Stimulated activated CD4-positive, alpha-beta T cell treated with anti-CD3 and anti-CD28 coated beads, TNF-alpha, amount 100 ng/mL, for 1 hour (primary cell): ENCODE measurements at regions not wholly inside any gene's neighbourhood (a gene's known extent, or its start where the extent isn't known, plus 50 kb on each side); places are given as distances from the start of the nearest gene placed in this dataset.

ENCODE experiments used
- DNase-seq, 3 donors: peaks; one replicate each; pipeline ENCODE4 v3.0.0-alpha.2; 2020; ENCODE audit warnings: low read depth in 3 of 3, low spot score in 1 of 3

- no peak for DNase-seq
Measured at GRCh38 chr16:51753467-51754127, 602.5 kb upstream of the SALL1 start.

- no peak for DNase-seq
Measured at GRCh38 chr16:51752438-51752995, 601.4 kb upstream of the SALL1 start.

GRCh38 chr16:51747329-51747728 lies 596.3 kb upstream of the SALL1 start:
- DNase-seq, result no peak

DNA sequence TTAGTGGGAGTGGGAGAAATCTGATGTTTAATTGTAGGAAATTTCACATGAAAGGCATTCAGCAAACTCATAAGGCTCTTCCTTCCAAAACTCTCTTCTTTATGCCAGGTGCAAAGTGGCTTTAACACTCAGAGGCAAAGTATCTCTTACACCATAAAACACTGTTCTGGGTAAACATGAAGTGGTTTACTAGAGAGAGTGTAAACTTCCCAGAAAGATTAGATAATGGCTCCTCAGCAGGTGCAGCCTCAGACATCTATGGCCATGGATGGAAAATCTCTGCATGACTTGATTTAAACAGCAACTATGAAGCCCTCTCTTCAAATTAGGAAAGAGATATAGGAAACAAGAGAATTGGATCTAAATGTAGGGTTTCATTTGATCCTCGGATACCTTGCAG lies 583.1 kb upstream of the SALL1 start:
- no peak for DNase-seq

GRCh38 chr16:51733181-51733580 lies 582.1 kb upstream of the SALL1 start:
- DNase-seq, result no peak

GRCh38 chr16:51731160-51731559 lies 580.1 kb upstream of the SALL1 start:
- no peak for DNase-seq

DNA sequence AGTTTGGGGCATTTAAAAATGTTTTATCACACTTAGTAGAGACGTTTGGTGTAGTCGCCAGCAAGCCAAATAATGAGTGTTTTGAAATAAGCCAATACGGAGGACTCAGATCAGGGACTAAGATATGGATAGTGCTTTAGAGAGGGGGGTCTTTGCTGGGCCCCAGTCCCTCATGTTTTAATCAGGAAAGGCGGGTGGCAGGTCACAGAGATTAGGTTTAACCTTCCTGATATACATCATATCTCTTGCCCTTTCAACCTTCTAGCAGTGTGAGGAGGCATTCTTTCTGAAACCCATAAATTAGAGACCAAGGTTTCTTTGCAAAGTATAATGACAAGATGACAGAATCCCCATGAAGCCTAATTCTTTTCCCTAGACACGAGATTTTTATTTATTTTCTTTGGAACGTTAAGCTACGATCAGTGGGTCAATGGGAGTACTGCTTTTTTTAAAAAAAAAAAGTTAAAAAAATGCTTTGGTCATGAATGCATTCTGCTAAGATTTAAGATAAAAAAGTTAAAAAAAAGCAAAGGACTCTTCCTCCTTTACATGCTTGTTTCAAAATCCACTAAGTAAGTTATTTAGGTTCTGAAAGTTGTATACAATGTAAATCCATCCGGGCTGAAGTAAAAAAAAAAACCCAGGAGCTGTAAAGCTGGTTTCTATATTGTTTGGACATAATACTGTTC lies 572.1 kb upstream of the SALL1 start:
- no peak for DNase-seq

DNA sequence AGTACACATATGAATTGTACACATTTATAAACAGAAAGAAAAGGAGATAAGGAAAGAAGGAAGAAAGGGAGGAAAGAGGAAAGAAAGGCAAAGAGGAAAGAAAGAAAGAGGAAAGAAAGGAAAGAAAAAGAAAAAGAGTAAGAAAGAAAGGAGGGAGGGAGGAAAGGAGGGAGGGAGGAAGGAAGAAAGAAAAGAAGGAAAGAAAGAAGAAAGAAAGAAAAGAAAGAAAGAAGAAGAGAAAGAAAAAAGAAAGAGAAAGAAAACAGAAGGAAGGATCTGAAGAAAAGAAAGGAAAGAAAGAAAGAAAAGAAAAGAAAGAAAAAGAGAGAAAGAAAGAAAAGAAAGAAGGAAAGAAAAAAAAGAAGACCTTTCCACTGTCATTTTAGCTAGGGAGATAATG lies 571.4 kb upstream of the SALL1 start:
- no peak for DNase-seq

GRCh38 chr16:51719376-51719775 lies 568.3 kb upstream of the SALL1 start:
- DNase-seq, result no peak

- DNase-seq, result no peak
Measured at GRCh38 chr16:51716195-51716594, 565.1 kb upstream of the SALL1 start.

GRCh38 chr16:51713502-51713901 lies 562.4 kb upstream of the SALL1 start:
- DNase-seq, result no peak

DNA sequence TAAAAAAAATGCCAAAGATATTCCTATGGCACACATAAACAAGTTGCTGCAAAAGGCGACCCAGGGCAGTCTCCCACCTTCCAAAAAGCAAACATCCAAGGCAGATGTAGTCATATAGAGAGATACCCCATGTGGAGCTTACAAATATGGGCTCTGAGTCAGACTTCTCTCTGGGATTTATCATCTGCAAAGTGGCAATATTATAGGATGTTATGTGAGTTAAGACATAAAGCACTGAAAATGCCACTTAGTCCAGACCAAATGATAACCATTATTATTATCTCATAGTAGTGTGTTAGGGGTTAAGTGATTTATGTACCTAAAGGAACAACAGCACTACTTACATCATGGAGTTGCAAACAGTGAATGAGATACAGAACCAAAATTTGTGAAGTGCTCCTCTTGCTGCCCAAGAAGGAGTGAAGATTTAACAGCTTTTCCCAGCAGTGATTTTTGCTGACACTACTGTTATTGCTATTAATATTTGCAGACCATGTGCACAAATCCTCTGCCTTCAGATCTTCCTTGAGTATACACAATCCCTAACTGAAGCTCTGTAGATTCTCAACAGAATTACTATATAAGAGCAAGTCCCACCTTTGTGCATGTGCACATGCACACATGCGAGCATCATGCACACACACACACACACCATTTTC lies 560.0 kb upstream of the SALL1 start:
- no peak for DNase-seq

DNA sequence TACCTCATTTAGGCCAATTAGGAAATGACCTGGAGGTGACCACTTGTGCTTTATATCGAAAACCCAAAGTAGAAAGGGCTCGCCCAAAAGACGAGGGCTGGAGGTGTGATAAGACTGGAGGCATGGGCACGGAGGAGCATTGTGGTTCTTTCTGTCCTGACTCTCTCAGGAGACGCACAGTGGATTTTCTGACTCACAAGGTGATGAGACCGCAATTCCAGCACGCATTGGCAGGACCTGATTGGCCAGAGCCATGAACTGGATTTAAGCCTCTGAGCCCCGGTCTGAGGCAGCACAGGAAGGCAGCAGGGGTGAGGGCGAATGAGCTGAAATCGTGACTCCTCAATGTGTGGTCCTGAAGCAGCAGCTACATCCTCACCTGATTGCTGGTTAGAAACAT lies 559.1 kb upstream of the SALL1 start:
- DNase-seq, result no peak

DNA sequence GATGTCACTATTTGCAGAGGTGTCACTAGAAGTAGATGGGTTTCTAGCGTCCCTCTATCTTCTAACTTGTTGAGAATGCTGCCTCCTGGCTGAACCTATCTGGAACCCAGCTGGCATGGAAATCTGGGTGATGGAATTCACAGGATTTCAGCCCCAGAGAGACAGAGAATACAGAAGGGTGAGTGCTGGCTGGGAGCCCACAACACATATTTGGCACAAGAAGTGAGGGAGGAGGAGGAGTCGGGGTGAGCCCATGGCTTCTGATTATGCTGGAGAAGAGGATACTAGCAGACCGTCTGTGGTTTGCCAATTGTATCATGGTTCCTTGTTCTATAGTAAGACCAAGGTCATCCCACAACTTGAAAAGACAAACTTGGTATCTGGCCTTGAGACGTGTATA lies 557.8 kb upstream of the SALL1 start:
- no peak for DNase-seq

GRCh38 chr16:51707666-51708065 lies 556.6 kb upstream of the SALL1 start:
- DNase-seq, result no peak

GRCh38 chr16:51705142-51705541 lies 554.1 kb upstream of the SALL1 start:
- DNase-seq, result no peak

DNA sequence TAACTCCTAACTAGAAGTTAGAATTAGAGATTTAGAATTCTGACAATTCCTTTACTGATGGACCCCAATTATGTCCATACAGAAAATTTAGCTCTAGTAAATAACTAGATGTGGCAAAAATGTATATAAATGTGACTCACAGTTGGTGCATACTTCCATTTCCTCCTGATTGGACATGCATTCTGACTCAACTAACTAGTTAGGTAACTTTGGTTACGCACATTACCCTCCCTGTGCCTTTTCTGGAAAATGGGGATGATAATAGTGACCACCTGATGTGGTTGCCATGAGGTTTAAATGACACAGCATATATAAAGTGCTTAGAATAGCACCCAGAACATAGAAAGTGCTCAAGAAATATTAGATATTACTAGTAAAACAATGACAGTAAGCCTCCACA lies 550.0 kb upstream of the SALL1 start:
- DNase-seq, result no peak

DNA sequence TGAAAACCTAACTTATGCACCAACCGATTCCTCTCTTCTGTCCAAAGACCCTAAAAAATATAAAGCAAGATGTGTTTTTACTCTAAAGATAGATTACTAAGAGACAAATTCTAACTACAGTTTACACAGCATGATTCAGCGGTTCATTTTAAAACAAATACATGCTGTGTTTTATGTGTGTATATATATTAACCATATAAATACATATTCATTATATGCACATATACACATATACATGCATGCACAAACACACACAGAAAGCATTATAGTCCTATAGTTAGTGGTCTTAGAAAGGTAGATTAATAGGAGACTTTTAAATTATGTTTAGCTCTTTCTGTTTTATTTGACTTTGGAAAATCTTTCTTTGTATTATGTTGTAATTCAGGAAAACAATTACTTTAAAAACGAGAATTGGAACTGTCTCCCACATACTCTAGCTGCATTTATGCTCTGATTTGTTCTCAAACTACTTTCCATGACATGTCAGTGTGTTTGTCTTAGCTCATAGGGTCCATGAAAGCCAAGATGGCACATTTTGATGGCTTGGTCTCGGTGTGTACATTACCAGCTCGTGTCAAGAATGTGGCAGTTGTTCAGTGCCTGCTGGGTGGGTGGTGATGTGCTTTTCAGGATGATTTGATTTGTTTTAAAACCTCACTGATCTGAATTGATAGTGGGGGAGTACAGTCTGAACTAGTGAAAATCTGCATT lies 548.8 kb upstream of the SALL1 start:
- DNase-seq, result no peak

DNA sequence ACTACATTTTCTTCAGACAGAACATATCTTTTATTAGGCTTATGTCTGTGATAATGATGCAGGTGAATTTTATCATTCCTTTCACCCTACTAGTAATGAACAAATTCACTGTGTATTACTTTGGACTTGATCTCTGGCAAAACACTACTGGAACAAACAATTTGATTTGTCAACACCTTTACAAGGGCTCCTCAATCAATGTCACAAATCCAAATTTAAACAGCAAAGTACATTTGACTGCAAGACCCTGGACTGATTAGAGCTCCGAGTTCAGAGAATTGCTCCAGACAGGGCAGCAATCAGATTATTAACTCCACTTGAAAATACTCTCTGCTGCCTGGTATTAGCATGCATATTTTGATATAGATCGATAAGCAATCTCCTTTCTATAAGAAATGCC lies 547.6 kb upstream of the SALL1 start:
- DNase-seq, result no peak

GRCh38 chr16:51697454-51697853 lies 546.4 kb upstream of the SALL1 start:
- no peak for DNase-seq

DNA sequence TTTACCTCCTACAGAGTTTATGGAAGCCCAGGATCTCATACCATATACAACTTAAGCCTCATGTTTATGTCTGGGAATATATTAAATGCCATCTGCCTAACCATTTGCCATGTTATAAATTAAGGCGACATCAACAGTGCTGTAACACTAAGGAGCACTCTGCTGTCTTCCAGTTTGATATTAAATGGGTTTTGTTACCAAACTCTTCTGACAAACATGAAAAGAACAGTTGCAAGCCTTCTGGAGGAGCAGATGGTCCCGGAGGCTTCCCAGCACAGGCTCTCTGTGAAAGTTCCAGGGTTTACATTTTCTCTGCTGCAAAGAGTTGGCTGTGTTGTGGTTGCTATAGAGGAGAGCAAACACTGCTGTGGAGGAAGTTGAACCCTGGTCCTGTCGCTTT lies 545.3 kb upstream of the SALL1 start:
- DNase-seq, result no peak

DNA sequence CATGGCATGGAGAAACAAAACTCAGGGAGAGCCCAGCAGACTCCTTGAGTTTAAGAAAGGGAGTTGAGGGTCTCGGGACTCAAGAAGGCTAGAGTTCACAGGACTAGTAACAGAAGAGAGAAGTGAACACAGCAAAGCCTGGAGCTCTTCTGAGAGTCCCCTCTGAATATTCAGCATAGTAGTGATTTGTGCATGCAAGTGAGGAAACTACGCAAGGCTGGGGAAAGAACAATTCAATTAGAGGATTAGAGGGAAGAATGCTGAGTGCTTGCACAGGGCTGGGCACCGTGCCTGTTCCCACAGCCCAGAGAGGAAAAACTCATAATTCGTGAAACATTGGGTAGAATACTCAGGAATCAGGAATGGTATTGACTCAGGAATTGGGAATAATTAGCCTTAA lies 540.0 kb upstream of the SALL1 start:
- no peak for DNase-seq
